NCI-H446 (cell line): ENCODE measurements at regions not wholly inside any gene's neighbourhood (a gene's known extent, or its start where the extent isn't known, plus 50 kb on each side); places are given as distances from the start of the nearest gene placed in this dataset.
A peak's percentile ranks its signal among the peaks of the same experiment; 100 is the strongest.
"Not testable (repeated sequence)": the region's sequence is repeated elsewhere in the genome, so short reads cannot be mapped to it uniquely, and the experiment has no call there.

ENCODE experiments used
- DNase-seq, 2 experiments: peaks; one replicate each; lab custom pipeline; 2025; lab: John Stamatoyannopoulos, UW

GRCh38 chr6:167208819-167209576, 51.2 kb upstream of the GPR31 start:
- DNase-seq: no peak

GRCh38 chr6:167209577-167209975, 51.8 kb upstream of the GPR31 start:
- no peak for DNase-seq

- DNase-seq: no peak
Measured at GRCh38 chr6:167210375-167211294, 52.9 kb upstream of the GPR31 start.

- DNase-seq: no peak
Measured at GRCh38 chr6:167211295-167211648, 53.5 kb upstream of the GPR31 start.

- no peak for DNase-seq
Measured at GRCh38 chr6:167211881-167212712, 54.3 kb upstream of the GPR31 start.

- no peak for DNase-seq
Measured at GRCh38 chr6:167212713-167213005, 54.9 kb upstream of the GPR31 start.

GRCh38 chr6:167214206-167214605, 56.4 kb upstream of the GPR31 start:
- DNase-seq: no peak

- DNase-seq: not testable (repeated sequence)
Measured at GRCh38 chr6:167215429-167216250, 57.9 kb upstream of the GPR31 start.

GRCh38 chr6:167216390-167217050, 58.7 kb upstream of the GPR31 start:
- not testable (repeated sequence) for DNase-seq

- not testable (repeated sequence) for DNase-seq
Measured at GRCh38 chr6:167217073-167217472, 59.3 kb upstream of the GPR31 start.

GRCh38 chr6:167217951-167218759, 60.4 kb upstream of the GPR31 start:
- DNase-seq: peak in 1 of 2 experiments; percentile 8

- DNase-seq: not testable (repeated sequence)
Measured at GRCh38 chr6:167219079-167219478, 61.3 kb upstream of the GPR31 start.

- no peak for DNase-seq
Measured at GRCh38 chr6:167219967-167220512, 62.3 kb upstream of the GPR31 start.

- DNase-seq: no peak
Measured at GRCh38 chr6:167221400-167222201, 63.8 kb upstream of the GPR31 start.

- DNase-seq: not testable (repeated sequence)
Measured at GRCh38 chr6:167225566-167226382, 65.3 kb upstream of the UNC93A start.

- DNase-seq: no peak
Measured at GRCh38 chr6:167226383-167226685, 64.8 kb upstream of the UNC93A start.

- DNase-seq: no peak
Measured at GRCh38 chr6:167226791-167227190, 64.3 kb upstream of the UNC93A start.

GRCh38 chr6:167227984-167228383, 63.1 kb upstream of the UNC93A start:
- no peak for DNase-seq
